Heart left ventricle (tissue), 16 donors: ENCODE measurements at regions not wholly inside any gene's neighbourhood (a gene's known extent, or its start where the extent isn't known, plus 50 kb on each side); places are given as distances from the start of the nearest gene placed in this dataset.

ENCODE experiments used
- ATAC-seq, 4 donors: fragments of 200-7000 bp; cut with Tn5 transposase; one replicate each; pipeline ENCODE4 v1.9.1; 2020 to 2022; ENCODE audit warnings: moderate library complexity in 4 of 4, mild to moderate bottlenecking in 3 of 4, moderate number of reproducible peaks in 1 of 4
- DNase-seq, 5 donors: peaks; one replicate each; pipeline ENCODE4 v3.0.0-alpha.2; 2020
- H3K27ac ChIP-seq, 12 donors: fragments of 200-600 bp; sonication (generic) in 4 of 12; one replicate each; pipeline versions ENCODE4 v1.5.0 to v1.8.0; 2016 to 2022; ENCODE audit warnings: mild to moderate bottlenecking in 2 of 12
- H3K27me3 ChIP-seq, 9 donors: fragments of 200-600 bp; sonication (generic) in 2 of 9; one replicate each; pipeline versions ENCODE4 v1.5.1 to v1.8.0; 2016 to 2022; ENCODE audit warnings: mild to moderate bottlenecking in 3 of 9
- H3K36me3 ChIP-seq, 9 donors: fragments of 200-600 bp; sonication (generic) in 2 of 9; one replicate each; pipeline versions ENCODE4 v1.5.0 to v1.8.0; 2018 to 2022; ENCODE audit warnings: mild to moderate bottlenecking in 2 of 9
- H3K4me1 ChIP-seq, 12 donors: fragments of 200-600 bp; sonication (generic) in 4 of 12; one replicate each; pipeline versions ENCODE4 v1.5.0 to v1.8.0; 2016 to 2022; ENCODE audit warnings: mild to moderate bottlenecking in 3 of 12
- H3K4me3 ChIP-seq, 12 donors: fragments of 200-600 bp; sonication (generic) in 4 of 12; one replicate each; pipeline versions ENCODE4 v1.5.0 to v1.8.0; 2017 to 2022; ENCODE audit warnings: mild to moderate bottlenecking in 9 of 12, moderate library complexity in 4 of 12
- H3K9me3 ChIP-seq, 12 donors: fragments of 200-600 bp; sonication (generic) in 4 of 12; one replicate each; pipeline versions ENCODE4 v1.5.0 to v1.8.0; 2016 to 2022; ENCODE audit warnings: mild to moderate bottlenecking in 1 of 12
- CTCF ChIP-seq, 12 donors: fragments of 200-600 bp; sonication (generic) in 4 of 12; IDR thresholded peaks; one replicate each; pipeline versions ENCODE4 v1.5.0 to v1.8.0; 2018 to 2022; ENCODE audit warnings: antibody characterized with exemption in 12 of 12, mild to moderate bottlenecking in 5 of 12
- POLR2A ChIP-seq, 2 donors: fragments of 450-650 bp; IDR thresholded peaks; one replicate each; pipeline ENCODE4 v1.6.1; 2017; ENCODE audit warnings: antibody characterized with exemption in 2 of 2, mild to moderate bottlenecking in 2 of 2, moderate library complexity in 2 of 2
- WGBS, 4 donors: extraction: QIAGEN DNeasy Blood & Tissue Kit in 2 of 4; methylation state at CpG; one replicate each; pipeline versions ENCODE4 v1.1.5 to v1.1.7; 2013 to 2018; 5-methylcytosine and 5-hydroxymethylcytosine counted together
- intact Hi-C, 10 donors: fragments of 100-400 bp; cut with DNase I; formaldehyde crosslinking; loops; one replicate each; pipeline versions ENCODE4 v1.11.1 to v1.14.2; 2022
- donor health status: ischemic (EF 13 %, LVEDD 7.1; RV severe dilation, severe dysfunction).
- donor health status: healthy with polysubstance abuse.
- donor health status: DM: no; HTN: yes; CAD: no.
- donor health status: DM: no; HTN: no; CAD: no.
- donor health status: ischemic (EF 25% LVEDD 6.9; RV normal size, moderate dysfunction).
- donor health status: ischemic (EF 25% LVEDD 5.7; RV mildly dilated, moderate dysfunction).
- donor health status: healthy.
- donor health status: DM: yes; HTN: yes; CAD: no.
- donor health status: ischemic (EF 35%, LVEDD 5.7; RV mildly dilated, moderate dysfunction).
- donor health status: nonischemic (EF 11% LVEDD 7.7; RV severe dilation, severe dysfunction).
- donor health status: DM: yes; HTN: yes; CAD: no.
- donor health status: PGD.
- donor health status: ischemic (EF 29% LVEDD 5.4; RV normal size, mild dysfunction).
- donor health status: nonischemic (EF 23%, LVEDD 6.1; RV moderate dilation, normal function).

GRCh38 chr6:103707596-103708325 lies 1152.0 kb downstream of the HACE1 start:
- Histone ChIP-seq H3K36me3 (no peaks in the 10 kb centered on the region), H3K9me3 (no peaks in the 10 kb centered on the region), H3K4me1 (no peaks in the 10 kb centered on the region), H3K27me3 (no peaks in the 10 kb centered on the region), H3K27ac (no peak overlapping the region), H3K4me3 (no peak overlapping the region)
- ATAC-seq (no peak), DNase-seq (no peak)
- intact Hi-C loops = no loop called here
- TF ChIP-seq CTCF (IDR thresholded peaks at IDR 0.05) = no peak
- no peak for TF ChIP-seq POLR2A (IDR thresholded peaks at IDR 0.05)
- 62 to 68% (median 65%) methylated on average over 3 of the region's 3 CpGs for WGBS, 4 donors

GRCh38 chr6:103699769-103700168 lies 1160.0 kb downstream of the HACE1 start:
- no peak for TF ChIP-seq POLR2A (IDR thresholded peaks at IDR 0.05)
- TF ChIP-seq CTCF (IDR thresholded peaks at IDR 0.05) = no peak
- 14 to 31% (median 23%) methylated on average over 1 of the region's 1 CpG for WGBS, 4 donors
- Histone ChIP-seq H3K4me3 (no peak overlapping the region), H3K4me1 (no peaks in the 10 kb centered on the region), H3K9me3 (no peaks in the 10 kb centered on the region), H3K36me3 (no peaks in the 10 kb centered on the region), H3K27ac (no peak overlapping the region), H3K27me3 (no peaks in the 10 kb centered on the region)
- ATAC-seq (no peak), DNase-seq (no peak)
- intact Hi-C loops = no loop called here

GRCh38 chr6:103687430-103687829 lies 1172.3 kb downstream of the HACE1 start:
- WGBS, 4 donors = 46 to 61% (median 60%) methylated on average over 2 of the region's 2 CpGs
- H3K9me3 ChIP-seq = no peaks in the 10 kb centered on the region
- H3K27me3 ChIP-seq = no peaks in the 10 kb centered on the region

GRCh38 chr6:103680116-103680515 lies 1179.6 kb downstream of the HACE1 start:
- intact Hi-C loops = no loop called here
- no peaks in the 10 kb centered on the region for H3K27me3 ChIP-seq
- ATAC-seq (no peak), DNase-seq (no peak)
- H3K4me1 ChIP-seq = no peaks in the 10 kb centered on the region
- no peak overlapping the region for H3K27ac ChIP-seq
- no peak overlapping the region for H3K4me3 ChIP-seq
- H3K36me3 ChIP-seq = no peaks in the 10 kb centered on the region
- 81 to 85% (median 82%) methylated on average over 1 of the region's 1 CpG for WGBS, 4 donors
- H3K9me3 ChIP-seq = no peaks in the 10 kb centered on the region
- TF ChIP-seq CTCF (IDR thresholded peaks at IDR 0.05) (no peak), POLR2A (IDR thresholded peaks at IDR 0.05) (no peak)

More at GRCh38 chr6:103687430-103687829, 1172.3 kb downstream of the HACE1 start:
- intact Hi-C loops = no loop called here
- no peak for DNase-seq
- Histone ChIP-seq H3K4me1 (no peaks in the 10 kb centered on the region), H3K36me3 (no peaks in the 10 kb centered on the region), H3K4me3 (no peak overlapping the region), H3K27ac (no peak overlapping the region)
- no peak for ATAC-seq
- TF ChIP-seq POLR2A (IDR thresholded peaks at IDR 0.05) (no peak), CTCF (IDR thresholded peaks at IDR 0.05) (no peak)
